DND-41 (cell line): ENCODE measurements at regions not wholly inside any gene's neighbourhood (a gene's known extent, or its start where the extent isn't known, plus 50 kb on each side); places are given as distances from the start of the nearest gene placed in this dataset.

Source experiments
- EZH2 ChIP-seq: IDR thresholded peaks from 3 replicates; pipeline ENCODE4 v1.6.1; 2012; ENCODE audit warnings: borderline replicate concordance, low read depth, mild to moderate bottlenecking, moderate library complexity, low read length, inconsistent platforms; ENCODE audit not compliant: severe bottlenecking
- TF ChIP-seq, protein P1 (sequence below): IDR thresholded peaks from 2 replicates; pipeline ENCODE4 v1.5.1; 2012; ENCODE audit warnings: borderline replicate concordance, low read length, moderate library complexity, mild to moderate bottlenecking; ENCODE audit not compliant: poor library complexity, severe bottlenecking; ENCODE audit errors: extremely low read depth

DNA sequence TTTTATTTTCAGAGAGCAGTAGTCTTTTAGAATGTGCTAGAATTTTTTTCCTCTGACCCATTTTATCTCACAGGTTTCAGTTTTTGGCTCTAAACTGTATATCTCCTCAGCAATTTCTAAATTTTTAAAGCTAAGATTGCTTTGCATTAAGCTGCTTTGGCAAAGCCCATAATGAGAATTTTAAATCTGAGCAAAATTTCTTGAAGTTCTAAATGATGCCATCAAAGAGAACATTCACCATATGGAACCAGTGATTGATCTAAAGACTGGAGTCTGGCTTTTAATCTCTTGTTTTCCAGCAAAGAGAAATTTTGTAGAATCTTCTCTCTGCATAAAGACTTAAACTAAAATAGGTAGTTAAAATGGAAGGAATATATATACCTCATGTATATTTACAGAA is 313.6 kb downstream of the TBC1D32 start:
- TF ChIP-seq, protein P1, sequence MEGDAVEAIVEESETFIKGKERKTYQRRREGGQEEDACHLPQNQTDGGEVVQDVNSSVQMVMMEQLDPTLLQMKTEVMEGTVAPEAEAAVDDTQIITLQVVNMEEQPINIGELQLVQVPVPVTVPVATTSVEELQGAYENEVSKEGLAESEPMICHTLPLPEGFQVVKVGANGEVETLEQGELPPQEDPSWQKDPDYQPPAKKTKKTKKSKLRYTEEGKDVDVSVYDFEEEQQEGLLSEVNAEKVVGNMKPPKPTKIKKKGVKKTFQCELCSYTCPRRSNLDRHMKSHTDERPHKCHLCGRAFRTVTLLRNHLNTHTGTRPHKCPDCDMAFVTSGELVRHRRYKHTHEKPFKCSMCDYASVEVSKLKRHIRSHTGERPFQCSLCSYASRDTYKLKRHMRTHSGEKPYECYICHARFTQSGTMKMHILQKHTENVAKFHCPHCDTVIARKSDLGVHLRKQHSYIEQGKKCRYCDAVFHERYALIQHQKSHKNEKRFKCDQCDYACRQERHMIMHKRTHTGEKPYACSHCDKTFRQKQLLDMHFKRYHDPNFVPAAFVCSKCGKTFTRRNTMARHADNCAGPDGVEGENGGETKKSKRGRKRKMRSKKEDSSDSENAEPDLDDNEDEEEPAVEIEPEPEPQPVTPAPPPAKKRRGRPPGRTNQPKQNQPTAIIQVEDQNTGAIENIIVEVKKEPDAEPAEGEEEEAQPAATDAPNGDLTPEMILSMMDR, result no peak
- no peak for TF ChIP-seq EZH2
